Epithelial cell of esophagus (primary cell): ENCODE measurements at regions not wholly inside any gene's neighbourhood (a gene's known extent, or its start where the extent isn't known, plus 50 kb on each side); places are given as distances from the start of the nearest gene placed in this dataset.
A peak's percentile ranks its signal among the peaks of the same experiment; 100 is the strongest.

Source experiments
- DNase-seq: peaks from one replicate; pipeline ENCODE4 v3.0.0; 2010; ENCODE audit warnings: low read depth
- H3K4me3 ChIP-seq: 2 replicates; pipeline ENCODE4 v1.5.1; 2011; ENCODE audit warnings: mild to moderate bottlenecking, low read length, control low read depth
- CTCF ChIP-seq: IDR thresholded peaks from 2 replicates; pipeline ENCODE4 v1.5.1; 2011; ENCODE audit warnings: low read depth, mild to moderate bottlenecking, low read length, control low read depth, inconsistent platforms; ENCODE audit not compliant: insufficient read depth; ENCODE audit errors: missing control alignments

- no peak for TF ChIP-seq CTCF
- DNase-seq: peak; percentile 65
- no peak overlapping the region for H3K4me3 ChIP-seq
These were observed 806.6 kb upstream of the GHITM start for GRCh38 chr10:83332690-83333089.

DNA sequence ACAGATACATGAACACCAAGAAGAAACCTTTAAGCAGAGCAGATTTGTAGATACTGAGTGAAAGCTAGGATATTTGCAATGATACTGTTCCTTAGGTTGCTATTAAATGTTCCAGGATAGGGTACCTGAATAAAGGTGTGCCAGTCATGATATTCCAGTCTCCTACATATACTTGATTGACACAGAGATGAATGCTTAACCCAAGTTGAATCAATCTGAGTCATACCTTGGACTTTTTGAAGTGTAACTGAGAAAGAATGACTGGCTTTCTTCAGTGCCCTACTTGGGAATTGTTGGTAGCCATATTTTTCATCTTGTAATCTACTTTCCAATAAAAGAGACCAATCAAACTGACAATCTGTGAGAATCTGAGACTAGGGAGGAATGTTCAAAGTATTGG is 805.7 kb upstream of the GHITM start:
- no peak for TF ChIP-seq CTCF
- DNase-seq: peak; percentile 59
- H3K4me3 ChIP-seq: no peak overlapping the region

DNA sequence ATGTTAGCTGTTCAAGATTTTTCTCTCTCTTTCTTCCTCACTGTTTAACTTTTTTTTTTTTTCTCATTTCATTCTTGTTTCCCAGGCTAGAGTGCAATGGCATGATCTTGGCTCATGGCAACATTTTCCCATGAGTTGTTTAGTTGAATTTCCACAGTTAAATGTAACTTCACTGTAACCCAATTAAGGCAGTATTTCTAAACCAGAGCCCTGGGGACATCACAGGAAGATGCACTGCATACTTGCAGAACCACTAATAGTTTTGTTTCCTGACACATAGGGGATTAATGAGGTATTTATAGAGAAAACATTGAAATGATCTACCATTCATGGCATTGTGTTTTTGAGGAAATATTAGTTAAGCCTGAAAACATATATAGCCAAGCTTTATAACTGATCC is 795.6 kb upstream of the GHITM start:
- no peak for DNase-seq
- TF ChIP-seq CTCF: no peak
- no peak overlapping the region for H3K4me3 ChIP-seq

DNA sequence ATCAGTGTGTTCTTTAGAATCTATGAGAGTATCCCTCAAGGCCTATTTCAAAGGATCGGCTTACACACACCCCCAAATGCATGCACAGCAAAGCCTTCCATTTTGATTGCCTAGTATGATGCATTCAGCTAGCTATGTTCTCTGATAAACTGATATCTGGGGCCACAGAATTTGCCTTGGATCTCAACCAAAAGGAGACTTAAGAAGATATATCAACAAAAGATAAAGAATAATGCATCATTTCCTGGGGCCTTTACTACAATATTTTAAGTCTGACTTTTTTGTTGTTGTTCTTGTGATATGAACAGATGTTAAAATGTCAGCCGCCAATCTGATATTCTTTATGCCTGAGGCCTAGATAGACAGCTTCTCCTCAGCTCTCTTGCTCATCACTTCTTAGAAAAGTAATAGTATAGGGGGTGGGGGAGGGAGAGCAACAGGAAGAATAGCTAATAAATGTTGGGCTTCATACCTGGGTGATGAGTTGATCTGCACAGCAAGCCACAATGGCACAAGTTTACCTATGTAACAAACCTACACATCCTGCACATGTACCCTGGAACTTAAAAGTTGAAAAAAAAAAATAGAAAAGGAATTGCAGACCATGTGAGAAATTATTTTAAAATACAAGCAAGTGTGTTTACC is 792.9 kb upstream of the GHITM start:
- H3K4me3 ChIP-seq: no peak overlapping the region
- TF ChIP-seq CTCF: no peak
- DNase-seq: peak; percentile 51

DNA sequence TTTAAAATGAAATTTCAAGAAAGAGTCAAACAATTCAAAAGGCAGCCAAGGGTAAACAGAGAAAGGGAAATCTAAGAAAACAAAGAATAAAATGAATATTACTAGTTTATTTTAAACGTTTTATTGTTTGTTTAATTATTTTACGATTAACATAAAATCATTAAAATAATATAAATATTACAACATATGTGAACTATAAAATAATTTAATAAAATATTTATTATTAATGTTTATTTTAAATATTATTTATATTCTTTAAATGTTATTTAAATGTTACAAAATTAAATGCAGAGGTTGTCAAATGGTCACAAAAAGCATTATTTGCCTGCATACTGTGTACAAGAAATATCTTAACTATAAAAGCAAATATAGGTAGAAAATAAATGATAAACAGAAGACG is 786.7 kb upstream of the GHITM start:
- DNase-seq: no peak
- TF ChIP-seq CTCF: no peak
- H3K4me3 ChIP-seq: no peak overlapping the region

DNA sequence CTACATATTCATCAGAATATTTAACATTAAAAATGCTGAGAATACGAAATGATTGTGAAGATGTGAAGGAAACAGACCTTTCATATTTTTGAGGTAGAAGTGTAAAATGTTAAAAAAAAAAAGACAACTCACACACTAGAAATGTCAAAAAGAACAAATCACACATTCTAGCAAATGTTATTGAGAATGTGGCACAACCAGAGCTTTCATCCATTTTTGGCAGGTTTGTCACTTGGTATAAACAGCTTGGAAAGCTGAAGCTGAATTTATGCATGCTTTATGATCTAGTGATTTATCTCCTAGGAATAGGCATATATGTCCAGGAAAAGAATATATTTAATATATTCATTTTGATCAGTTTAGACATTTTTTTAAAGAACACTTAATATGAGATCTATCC is 784.9 kb upstream of the GHITM start:
- TF ChIP-seq CTCF: no peak
- DNase-seq: no peak
- no peak overlapping the region for H3K4me3 ChIP-seq

- DNase-seq: no peak
- no peak overlapping the region for H3K4me3 ChIP-seq
- no peak for TF ChIP-seq CTCF
These were observed 782.3 kb upstream of the GHITM start for GRCh38 chr10:83357004-83357403.
